ENCODE measurements at regions not wholly inside any gene's neighbourhood (a gene's known extent, or its start where the extent isn't known, plus 50 kb on each side); places are given as distances from the start of the nearest gene placed in this dataset.

DNA sequence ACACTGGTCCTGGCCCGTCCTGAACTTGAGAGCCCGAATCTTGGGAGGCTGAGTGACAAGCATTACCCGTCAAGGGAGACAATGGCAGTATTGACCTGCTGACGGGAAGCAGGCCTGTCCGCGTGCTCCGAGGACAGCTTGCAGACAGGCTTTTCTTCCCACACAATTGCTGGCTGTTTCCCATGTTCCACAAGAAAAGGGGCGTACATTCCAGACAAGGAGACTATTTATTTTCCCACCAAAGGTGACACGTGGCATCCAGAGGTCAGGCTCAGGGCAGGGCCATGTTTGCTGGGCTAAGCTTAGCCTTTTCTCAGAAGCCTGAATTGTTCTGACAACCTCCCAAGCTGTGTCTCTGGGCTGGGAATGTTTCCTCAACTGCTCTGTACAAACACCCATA lies 86.9 kb upstream of the SPON1 start:
- TF ChIP-seq GABPA (IDR thresholded peaks at IDR 0.05; ENCODE audit: low read depth) (no peak), CTCF (IDR thresholded peaks at IDR 0.05; ENCODE audit: insufficient read depth, low read length) (no peak), POLR2AphosphoS5 (IDR thresholded peaks at IDR 0.05; ENCODE audit: low read depth) (no peak)
- TF ChIP-seq, protein P1, sequence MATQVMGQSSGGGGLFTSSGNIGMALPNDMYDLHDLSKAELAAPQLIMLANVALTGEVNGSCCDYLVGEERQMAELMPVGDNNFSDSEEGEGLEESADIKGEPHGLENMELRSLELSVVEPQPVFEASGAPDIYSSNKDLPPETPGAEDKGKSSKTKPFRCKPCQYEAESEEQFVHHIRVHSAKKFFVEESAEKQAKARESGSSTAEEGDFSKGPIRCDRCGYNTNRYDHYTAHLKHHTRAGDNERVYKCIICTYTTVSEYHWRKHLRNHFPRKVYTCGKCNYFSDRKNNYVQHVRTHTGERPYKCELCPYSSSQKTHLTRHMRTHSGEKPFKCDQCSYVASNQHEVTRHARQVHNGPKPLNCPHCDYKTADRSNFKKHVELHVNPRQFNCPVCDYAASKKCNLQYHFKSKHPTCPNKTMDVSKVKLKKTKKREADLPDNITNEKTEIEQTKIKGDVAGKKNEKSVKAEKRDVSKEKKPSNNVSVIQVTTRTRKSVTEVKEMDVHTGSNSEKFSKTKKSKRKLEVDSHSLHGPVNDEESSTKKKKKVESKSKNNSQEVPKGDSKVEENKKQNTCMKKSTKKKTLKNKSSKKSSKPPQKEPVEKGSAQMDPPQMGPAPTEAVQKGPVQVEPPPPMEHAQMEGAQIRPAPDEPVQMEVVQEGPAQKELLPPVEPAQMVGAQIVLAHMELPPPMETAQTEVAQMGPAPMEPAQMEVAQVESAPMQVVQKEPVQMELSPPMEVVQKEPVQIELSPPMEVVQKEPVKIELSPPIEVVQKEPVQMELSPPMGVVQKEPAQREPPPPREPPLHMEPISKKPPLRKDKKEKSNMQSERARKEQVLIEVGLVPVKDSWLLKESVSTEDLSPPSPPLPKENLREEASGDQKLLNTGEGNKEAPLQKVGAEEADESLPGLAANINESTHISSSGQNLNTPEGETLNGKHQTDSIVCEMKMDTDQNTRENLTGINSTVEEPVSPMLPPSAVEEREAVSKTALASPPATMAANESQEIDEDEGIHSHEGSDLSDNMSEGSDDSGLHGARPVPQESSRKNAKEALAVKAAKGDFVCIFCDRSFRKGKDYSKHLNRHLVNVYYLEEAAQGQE (IDR thresholded peaks at IDR 0.05; ENCODE audit: insufficient replicate concordance, low read depth) = no peak
